Stimulated activated naive CD4-positive, alpha-beta T cell treated with Interleukin-2 at 50 U/mL for 16 hours (primary cell): ENCODE measurements at regions not wholly inside any gene's neighbourhood (a gene's known extent, or its start where the extent isn't known, plus 50 kb on each side); places are given as distances from the start of the nearest gene placed in this dataset.

Experiments used
- DNase-seq: peaks from one replicate; lab custom pipeline; 2025; lab: John Stamatoyannopoulos, UW

GRCh38 chr5:68709239-68709638 lies 384.6 kb upstream of the SLC30A5 start:
- no peak for DNase-seq

GRCh38 chr5:68710514-68710913 lies 383.3 kb upstream of the SLC30A5 start:
- DNase-seq = no peak

GRCh38 chr5:68711293-68712200 lies 382.3 kb upstream of the SLC30A5 start:
- DNase-seq = no peak

- DNase-seq = no peak
Observed at GRCh38 chr5:68714810-68715209, 379.0 kb upstream of the SLC30A5 start.

- DNase-seq = no peak
Observed at GRCh38 chr5:68720884-68721610, 372.8 kb upstream of the SLC30A5 start.

GRCh38 chr5:68722357-68722756 lies 371.5 kb upstream of the SLC30A5 start:
- DNase-seq = no peak

- no peak for DNase-seq
Observed at GRCh38 chr5:68725905-68726683, 367.7 kb upstream of the SLC30A5 start.

GRCh38 chr5:68727931-68728330 lies 365.9 kb upstream of the SLC30A5 start:
- no peak for DNase-seq

- no peak for DNase-seq
Observed at GRCh38 chr5:68729678-68730077, 364.1 kb upstream of the SLC30A5 start.

GRCh38 chr5:68730220-68730978 lies 363.4 kb upstream of the SLC30A5 start:
- DNase-seq = no peak

GRCh38 chr5:68730979-68731654 lies 362.7 kb upstream of the SLC30A5 start:
- no peak for DNase-seq

- no peak for DNase-seq
Observed at GRCh38 chr5:68732251-68732650, 361.6 kb upstream of the SLC30A5 start.

- DNase-seq = no peak
Observed at GRCh38 chr5:68734781-68735180, 359.0 kb upstream of the SLC30A5 start.

- no peak for DNase-seq
Observed at GRCh38 chr5:68738236-68738635, 355.6 kb upstream of the SLC30A5 start.

- no peak for DNase-seq
Observed at GRCh38 chr5:68738841-68739240, 355.0 kb upstream of the SLC30A5 start.

- DNase-seq = no peak
Observed at GRCh38 chr5:68739752-68740151, 354.1 kb upstream of the SLC30A5 start.

GRCh38 chr5:68740226-68740910 lies 353.4 kb upstream of the SLC30A5 start:
- DNase-seq = no peak

GRCh38 chr5:68744206-68744605 lies 349.6 kb upstream of the SLC30A5 start:
- DNase-seq = no peak

GRCh38 chr5:68745448-68745847 lies 348.4 kb upstream of the SLC30A5 start:
- DNase-seq = no peak

- no peak for DNase-seq
Observed at GRCh38 chr5:68746220-68746619, 347.6 kb upstream of the SLC30A5 start.
